CD14-positive monocyte (primary cell): ENCODE measurements at regions not wholly inside any gene's neighbourhood (a gene's known extent, or its start where the extent isn't known, plus 50 kb on each side); places are given as distances from the start of the nearest gene placed in this dataset.

Source experiments
- DNase-seq, 3 donors: peaks; one replicate each; pipeline ENCODE4 v3.0.0-alpha.2; 2011 to 2022
- H2AFZ ChIP-seq: 2 replicates; pipeline ENCODE4 v1.6.0; 2012; ENCODE audit warnings: mild to moderate bottlenecking, low read depth, low read length, inconsistent platforms; ENCODE audit not compliant: insufficient read depth, poor library complexity, severe bottlenecking
- H3K27ac ChIP-seq, 2 donors: 1 replicate in 1 of 2; 2 replicates in 1 of 2; pipeline ENCODE4 v1.5.1; 2012 to 2013; ENCODE audit warnings: low read length in 2 of 2, control low read depth in 1 of 2, inconsistent platforms in 1 of 2, low read depth in 1 of 2, mild to moderate bottlenecking in 1 of 2
- H3K27me3 ChIP-seq, 2 donors: one replicate each; pipeline versions ENCODE4 v1.6.0 to v1.6.1; 2011 to 2013; ENCODE audit warnings: low read length in 2 of 2; ENCODE audit not compliant: control insufficient read depth in 2 of 2, insufficient read depth in 2 of 2
- H3K36me3 ChIP-seq, 2 donors: replicated peaks in 1 of 2; 1 replicate in 1 of 2; 2 replicates in 1 of 2; pipeline versions ENCODE4 v1.5.1 to v1.6.1; 2012 to 2013; ENCODE audit warnings: low read length in 2 of 2, control low read depth in 1 of 2, inconsistent platforms in 1 of 2, mild to moderate bottlenecking in 1 of 2; ENCODE audit not compliant: insufficient read depth in 2 of 2, control insufficient read depth in 1 of 2
- H3K4me1 ChIP-seq, 2 donors: 1 replicate in 1 of 2; 2 replicates in 1 of 2; pipeline versions ENCODE4 v1.5.1 to v1.6.1; 2012 to 2013; ENCODE audit warnings: low read length in 2 of 2, control low read depth in 1 of 2, inconsistent platforms in 1 of 2, mild to moderate bottlenecking in 1 of 2, moderate library complexity in 1 of 2; ENCODE audit not compliant: insufficient read depth in 2 of 2, control insufficient read depth in 1 of 2
- H3K4me2 ChIP-seq: replicated peaks from 2 replicates; pipeline ENCODE3; 2012; ENCODE audit warnings: low read length, moderate library complexity, mild to moderate bottlenecking; ENCODE audit not compliant: poor library complexity, severe bottlenecking; ENCODE audit errors: extremely low read depth
- H3K4me3 ChIP-seq, 3 experiments: fragments of 200-600 bp in 1 of 3; sonication (generic) in 1 of 3; replicated peaks in 1 of 3; 1 replicate in 2 of 3; 2 replicates in 1 of 3; pipeline ENCODE4 v1.5.1; 2011 to 2013; ENCODE audit warnings: low read length in 3 of 3, mild to moderate bottlenecking in 3 of 3, control low read depth in 2 of 3, low read depth in 2 of 3, inconsistent platforms in 1 of 3, moderate library complexity in 1 of 3
- H3K79me2 ChIP-seq: 2 replicates; pipeline ENCODE4 v1.6.0; 2012; ENCODE audit warnings: mild to moderate bottlenecking, control low read depth, inconsistent platforms, low read length, moderate library complexity; ENCODE audit not compliant: insufficient read depth
- H3K9ac ChIP-seq: 2 replicates; pipeline ENCODE4 v1.6.0; 2017; ENCODE audit warnings: low read length, mild to moderate bottlenecking; ENCODE audit not compliant: insufficient read depth, poor library complexity, severe bottlenecking
- H3K9me3 ChIP-seq, 2 donors: replicated peaks in 1 of 2; 1 replicate in 1 of 2; 2 replicates in 1 of 2; pipeline versions ENCODE4 v1.5.1 to v1.6.1; 2012 to 2013; ENCODE audit warnings: low read length in 2 of 2, control low read depth in 1 of 2; ENCODE audit not compliant: control insufficient read depth in 1 of 2, insufficient read depth in 1 of 2
- H4K20me1 ChIP-seq: 2 replicates; pipeline ENCODE4 v1.6.0; 2012; ENCODE audit warnings: mild to moderate bottlenecking, low read length, control low read depth, moderate library complexity; ENCODE audit not compliant: insufficient read depth
- H3K27ac Mint-ChIP-seq, 7 donors: one replicate each; pipeline ENCODE4 v1.8.0; 2020; ENCODE audit warnings: mild to moderate bottlenecking in 7 of 7, mixed read lengths in 7 of 7, moderate library complexity in 6 of 7, inconsistent platforms in 2 of 7
- H3K27me3 Mint-ChIP-seq, 3 donors: one replicate each; pipeline ENCODE4 v1.8.0; 2021 to 2022; ENCODE audit warnings: low read depth in 3 of 3, mild to moderate bottlenecking in 3 of 3, mixed read lengths in 3 of 3, moderate library complexity in 3 of 3, inconsistent platforms in 1 of 3
- H3K36me3 Mint-ChIP-seq, 2 donors: one replicate each; pipeline ENCODE4 v1.8.0; 2020; ENCODE audit warnings: mixed read lengths in 2 of 2, inconsistent platforms in 1 of 2, mild to moderate bottlenecking in 1 of 2
- H3K4me1 Mint-ChIP-seq: one replicate; pipeline ENCODE4 v1.8.0; 2020; ENCODE audit warnings: mild to moderate bottlenecking, mixed read lengths
- H3K4me3 Mint-ChIP-seq, 2 donors: one replicate each; pipeline ENCODE4 v1.8.0; 2020; ENCODE audit warnings: mild to moderate bottlenecking in 2 of 2, mixed read lengths in 2 of 2, moderate library complexity in 1 of 2
- H3K9me3 Mint-ChIP-seq, 7 donors: one replicate each; pipeline ENCODE4 v1.8.0; 2020 to 2022; ENCODE audit warnings: mixed read lengths in 7 of 7, mild to moderate bottlenecking in 6 of 7, moderate library complexity in 6 of 7, inconsistent platforms in 2 of 7
- CTCF ChIP-seq: fragments of 200-600 bp; IDR thresholded peaks from one replicate; pipeline ENCODE4 v1.8.0; 2022; ENCODE audit warnings: antibody characterized with exemption, mild to moderate bottlenecking
- WGBS: methylation state at CpG from one replicate; pipeline ENCODE4 v1.1.5; 2013; ENCODE audit warnings: missing lambda C conversion rate; ENCODE audit not compliant: insufficient coverage; 5-methylcytosine and 5-hydroxymethylcytosine counted together
- intact Hi-C, 2 donors: fragments of 100-400 bp; cut with micrococcal nuclease; formaldehyde crosslinking; loops; one replicate each; pipeline versions ENCODE4 v1.15.0 to v1.15.1; 2023

- Histone ChIP-seq H3K4me2 (no peak overlapping the region), H3K4me3 (no peak overlapping the region), H3K79me2 (no peaks in the 10 kb centered on the region), H3K4me1 (no peaks in the 10 kb centered on the region), H2AFZ (no peak overlapping the region), H3K27me3 (no peaks in the 10 kb centered on the region), H3K27ac (no peak overlapping the region), H3K9me3 (peaks cover 0 to 8% of the 10 kb centered on the region in 2 donors), H3K9ac (no peak overlapping the region), H4K20me1 (no peaks in the 10 kb centered on the region), H3K36me3 (no peaks in the 10 kb centered on the region)
- H3K9me3 Mint-ChIP-seq: peaks cover 1 to 12% (median 6%) of the 10 kb centered on the region in 7 donors
- WGBS: 79% methylated on average over 8 of the region's 10 CpGs
- intact Hi-C loops: no loop called here
- H3K4me1 Mint-ChIP-seq: no peaks in the 10 kb centered on the region
- DNase-seq: no peak
- H3K27me3 Mint-ChIP-seq: peaks cover 2 to 9% (median 7%) of the 10 kb centered on the region in 3 donors
- H3K36me3 Mint-ChIP-seq: no peaks in the 10 kb centered on the region
- TF ChIP-seq CTCF: no peak
- H3K4me3 Mint-ChIP-seq: no peak overlapping the region
- no peak overlapping the region for H3K27ac Mint-ChIP-seq
Observed at GRCh38 chr1:182002570-182002969, 58.9 kb downstream of the ZNF648 start.

DNA sequence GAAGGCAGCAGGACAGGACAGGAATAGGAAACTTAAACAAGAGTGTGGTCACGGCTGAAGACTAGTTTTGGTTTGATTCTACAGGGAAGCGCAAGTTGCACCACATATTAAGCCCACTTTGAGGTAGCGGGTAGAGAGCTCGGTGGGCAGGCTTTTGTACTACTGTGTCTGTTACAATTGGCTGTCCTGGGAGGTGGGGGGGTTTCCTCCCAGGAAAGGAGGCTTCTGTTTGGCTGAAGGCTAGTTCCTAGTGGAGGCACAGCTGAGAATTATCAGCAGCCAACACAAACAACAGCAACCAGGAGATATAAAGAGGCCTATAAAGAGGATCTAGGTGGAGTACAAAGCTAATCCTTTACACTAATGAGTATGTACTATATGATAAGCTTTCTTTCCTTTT is 62.7 kb downstream of the ZNF648 start:
- H3K9me3 Mint-ChIP-seq: peaks cover 0 to 4% (median 0%) of the 10 kb centered on the region in 7 donors
- intact Hi-C loops: no loop called here
- no peak overlapping the region for H3K4me3 ChIP-seq
- WGBS: no CpG with 5 or more reads among the region's 4 CpGs
- H3K27ac ChIP-seq: no peak overlapping the region
- H3K27me3 Mint-ChIP-seq: peaks cover 0 to 12% (median 12%) of the 10 kb centered on the region in 3 donors
- no peak overlapping the region for H3K4me2 ChIP-seq
- TF ChIP-seq CTCF: no peak
- no peak overlapping the region for H3K27ac Mint-ChIP-seq
- H4K20me1 ChIP-seq: no peaks in the 10 kb centered on the region
- H3K9ac ChIP-seq: no peak overlapping the region
- no peaks in the 10 kb centered on the region for H3K79me2 ChIP-seq
- no peaks in the 10 kb centered on the region for H3K36me3 ChIP-seq
- no peak overlapping the region for H3K4me3 Mint-ChIP-seq
- DNase-seq: no peak
- no peaks in the 10 kb centered on the region for H3K9me3 ChIP-seq
- H3K27me3 ChIP-seq: no peaks in the 10 kb centered on the region
- no peaks in the 10 kb centered on the region for H3K4me1 ChIP-seq
- no peaks in the 10 kb centered on the region for H3K4me1 Mint-ChIP-seq
- H2AFZ ChIP-seq: no peak overlapping the region
- H3K36me3 Mint-ChIP-seq: no peaks in the 10 kb centered on the region
